ENCODE measurements at regions not wholly inside any gene's neighbourhood (a gene's known extent, or its start where the extent isn't known, plus 50 kb on each side); places are given as distances from the start of the nearest gene placed in this dataset.

- H3K27ac ChIP-seq (ENCODE audit: low read depth, low read length, poor library complexity, severe bottlenecking): no peak overlapping the region
- H3F3A ChIP-seq (ENCODE audit: insufficient read depth, low read length): no peaks in the 10 kb centered on the region
- H3K36me3 ChIP-seq (ENCODE audit: insufficient read depth, low read length): no peaks in the 10 kb centered on the region
- H3K4me2 ChIP-seq (ENCODE audit: low read length): no peak overlapping the region
- H3K27me3 ChIP-seq (ENCODE audit: insufficient read depth, low read length): no peaks in the 10 kb centered on the region
- no peak overlapping the region for H2AFZ ChIP-seq (ENCODE audit: low read length)
- H3K4me1 ChIP-seq (ENCODE audit: insufficient read depth, low read length, severe bottlenecking): peaks cover under 1% of the 10 kb centered on the region
- H3K9ac ChIP-seq (ENCODE audit: low read length): no peak overlapping the region
- H3K79me2 ChIP-seq (ENCODE audit: insufficient read depth, low read length): no peaks in the 10 kb centered on the region
- H3K4me3 ChIP-seq (ENCODE audit: low read depth, low read length, poor library complexity, severe bottlenecking): no peak overlapping the region
- no peaks in the 10 kb centered on the region for H4K20me1 ChIP-seq (ENCODE audit: insufficient read depth, low read length)
- no peaks in the 10 kb centered on the region for H3K9me3 ChIP-seq (ENCODE audit: low read length)
- TF ChIP-seq EZH2 (IDR thresholded peaks at IDR 0.05; ENCODE audit: borderline replicate concordance, low read length): no peak
- no peak for TF ChIP-seq CTCF (IDR thresholded peaks at IDR 0.05; ENCODE audit: low read length)
- H3K9me2 ChIP-seq (ENCODE audit: low read depth, low read length): no peaks in the 10 kb centered on the region
Measured at GRCh38 chr7:145696071-145696470, 420.5 kb upstream of the CNTNAP2 start.

GRCh38 chr7:145692237-145692950 lies 424.2 kb upstream of the CNTNAP2 start:
- H3F3A ChIP-seq (ENCODE audit: insufficient read depth, low read length): no peaks in the 10 kb centered on the region
- H3K9ac ChIP-seq (ENCODE audit: low read length): no peak overlapping the region

GRCh38 chr7:145691377-145691914 lies 425.2 kb upstream of the CNTNAP2 start:
- no peak overlapping the region for H3K4me2 ChIP-seq (ENCODE audit: low read length)
- H2AFZ ChIP-seq (ENCODE audit: low read length): no peak overlapping the region
- no peaks in the 10 kb centered on the region for H3K9me3 ChIP-seq (ENCODE audit: low read length)
- TF ChIP-seq CTCF (IDR thresholded peaks at IDR 0.05; ENCODE audit: low read length): no peak
- TF ChIP-seq EZH2 (IDR thresholded peaks at IDR 0.05; ENCODE audit: borderline replicate concordance, low read length): no peak
- no peak overlapping the region for H3K27ac ChIP-seq (ENCODE audit: low read depth, low read length, poor library complexity, severe bottlenecking)
- no peak overlapping the region for H3K4me3 ChIP-seq (ENCODE audit: low read depth, low read length, poor library complexity, severe bottlenecking)
- H3K9ac ChIP-seq (ENCODE audit: low read length): no peak overlapping the region
- no peaks in the 10 kb centered on the region for H3K27me3 ChIP-seq (ENCODE audit: insufficient read depth, low read length)
- no peaks in the 10 kb centered on the region for H4K20me1 ChIP-seq (ENCODE audit: insufficient read depth, low read length)
- no peaks in the 10 kb centered on the region for H3K79me2 ChIP-seq (ENCODE audit: insufficient read depth, low read length)
- H3F3A ChIP-seq (ENCODE audit: insufficient read depth, low read length): no peaks in the 10 kb centered on the region
- peaks cover 8% of the 10 kb centered on the region for H3K4me1 ChIP-seq (ENCODE audit: insufficient read depth, low read length, severe bottlenecking)
- H3K9me2 ChIP-seq (ENCODE audit: low read depth, low read length): no peaks in the 10 kb centered on the region
- H3K36me3 ChIP-seq (ENCODE audit: insufficient read depth, low read length): no peaks in the 10 kb centered on the region

More at GRCh38 chr7:145692237-145692950, 424.2 kb upstream of the CNTNAP2 start:
- Histone ChIP-seq H3K79me2 (ENCODE audit: insufficient read depth, low read length) (no peaks in the 10 kb centered on the region), H3K27me3 (ENCODE audit: insufficient read depth, low read length) (no peaks in the 10 kb centered on the region), H2AFZ (ENCODE audit: low read length) (no peak overlapping the region), H3K9me3 (ENCODE audit: low read length) (no peaks in the 10 kb centered on the region), H3K9me2 (ENCODE audit: low read depth, low read length) (no peaks in the 10 kb centered on the region), H3K36me3 (ENCODE audit: insufficient read depth, low read length) (no peaks in the 10 kb centered on the region), H3K4me1 (ENCODE audit: insufficient read depth, low read length, severe bottlenecking) (peaks cover 8% of the 10 kb centered on the region), H3K4me3 (ENCODE audit: low read depth, low read length, poor library complexity, severe bottlenecking) (no peak overlapping the region), H3K27ac (ENCODE audit: low read depth, low read length, poor library complexity, severe bottlenecking) (no peak overlapping the region), H3K4me2 (ENCODE audit: low read length) (no peak overlapping the region), H4K20me1 (ENCODE audit: insufficient read depth, low read length) (no peaks in the 10 kb centered on the region)
- TF ChIP-seq EZH2 (IDR thresholded peaks at IDR 0.05; ENCODE audit: borderline replicate concordance, low read length): no peak
- no peak for TF ChIP-seq CTCF (IDR thresholded peaks at IDR 0.05; ENCODE audit: low read length)

All from OCI-LY1 (cell line).